Left lung (tissue), 4 donors: ENCODE measurements at regions not wholly inside any gene's neighbourhood (a gene's known extent, or its start where the extent isn't known, plus 50 kb on each side); places are given as distances from the start of the nearest gene placed in this dataset.

Source experiments
- ATAC-seq: fragments of 200-7000 bp; cut with Tn5 transposase; one replicate; pipeline ENCODE4 v1.9.1; 2020; ENCODE audit warnings: moderate library complexity
- DNase-seq, 4 donors: peaks; one replicate each; pipeline ENCODE4 v3.0.0-alpha.2; 2013 to 2020
- H3K27ac ChIP-seq, 2 donors: fragments of 200-600 bp; sonication (generic) in 1 of 2; one replicate each; pipeline versions ENCODE4 v1.5.0 to v1.8.0; 2020 to 2021
- H3K27me3 ChIP-seq, 2 donors: fragments of 200-600 bp; sonication (generic) in 1 of 2; one replicate each; pipeline versions ENCODE4 v1.5.0 to v1.8.0; 2020 to 2021
- H3K36me3 ChIP-seq, 2 donors: fragments of 200-600 bp; sonication (generic) in 1 of 2; one replicate each; pipeline versions ENCODE4 v1.5.0 to v1.8.0; 2020 to 2021
- H3K4me1 ChIP-seq, 2 donors: fragments of 200-600 bp; one replicate each; pipeline ENCODE4 v1.8.0; 2021
- H3K4me3 ChIP-seq, 2 donors: fragments of 200-600 bp; sonication (generic) in 1 of 2; one replicate each; pipeline versions ENCODE4 v1.5.0 to v1.8.0; 2020 to 2021; ENCODE audit warnings: mild to moderate bottlenecking in 1 of 2
- H3K9me3 ChIP-seq, 2 donors: fragments of 200-600 bp; sonication (generic) in 1 of 2; one replicate each; pipeline versions ENCODE4 v1.5.0 to v1.8.0; 2020 to 2021
- intact Hi-C, 2 donors: fragments of 100-400 bp; cut with DNase I; formaldehyde crosslinking; loops; one replicate each; pipeline versions ENCODE4 v1.11.2 to v1.14.2; 2022
- TF ChIP-seq, protein P1 (sequence below), 2 donors: fragments of 200-600 bp; sonication (generic) in 1 of 2; IDR thresholded peaks; one replicate each; pipeline versions ENCODE4 v1.5.0 to v1.8.0; 2021; ENCODE audit warnings: antibody characterized with exemption in 2 of 2
- donor health status: DM: no; HTN: yes; CAD: no.
- donor health status: DM: no; HTN: no; CAD: no.

DNA sequence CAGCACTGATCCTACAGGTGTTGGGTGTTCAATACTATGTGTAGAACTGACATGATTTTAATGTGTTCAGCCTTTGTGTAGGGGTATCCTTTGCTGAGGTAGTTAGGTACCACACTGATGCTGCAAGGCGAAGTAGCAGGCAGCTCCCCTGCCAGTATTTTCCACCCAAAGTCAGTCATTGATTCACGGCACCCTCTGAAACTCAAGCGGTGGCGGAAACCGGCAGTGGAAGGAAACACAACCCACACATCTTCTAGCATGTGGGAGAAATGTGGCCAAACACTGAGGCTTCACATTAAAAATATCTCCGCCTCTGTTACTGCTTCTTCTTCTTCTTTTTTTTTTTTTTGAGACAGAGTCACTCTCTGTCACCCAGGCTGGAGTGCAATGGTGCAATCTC is 126.3 kb downstream of the AASDH start:
- Histone ChIP-seq H3K36me3 (no peaks in the 10 kb centered on the region), H3K4me3 (no peak overlapping the region), H3K27ac (no peak overlapping the region), H3K4me1 (no peaks in the 10 kb centered on the region), H3K27me3 (no peaks in the 10 kb centered on the region), H3K9me3 (no peaks in the 10 kb centered on the region)
- TF ChIP-seq, protein P1, sequence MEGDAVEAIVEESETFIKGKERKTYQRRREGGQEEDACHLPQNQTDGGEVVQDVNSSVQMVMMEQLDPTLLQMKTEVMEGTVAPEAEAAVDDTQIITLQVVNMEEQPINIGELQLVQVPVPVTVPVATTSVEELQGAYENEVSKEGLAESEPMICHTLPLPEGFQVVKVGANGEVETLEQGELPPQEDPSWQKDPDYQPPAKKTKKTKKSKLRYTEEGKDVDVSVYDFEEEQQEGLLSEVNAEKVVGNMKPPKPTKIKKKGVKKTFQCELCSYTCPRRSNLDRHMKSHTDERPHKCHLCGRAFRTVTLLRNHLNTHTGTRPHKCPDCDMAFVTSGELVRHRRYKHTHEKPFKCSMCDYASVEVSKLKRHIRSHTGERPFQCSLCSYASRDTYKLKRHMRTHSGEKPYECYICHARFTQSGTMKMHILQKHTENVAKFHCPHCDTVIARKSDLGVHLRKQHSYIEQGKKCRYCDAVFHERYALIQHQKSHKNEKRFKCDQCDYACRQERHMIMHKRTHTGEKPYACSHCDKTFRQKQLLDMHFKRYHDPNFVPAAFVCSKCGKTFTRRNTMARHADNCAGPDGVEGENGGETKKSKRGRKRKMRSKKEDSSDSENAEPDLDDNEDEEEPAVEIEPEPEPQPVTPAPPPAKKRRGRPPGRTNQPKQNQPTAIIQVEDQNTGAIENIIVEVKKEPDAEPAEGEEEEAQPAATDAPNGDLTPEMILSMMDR (IDR thresholded peaks at IDR 0.05), result no peak
- intact Hi-C loops, result no loop called here
- no peak for ATAC-seq
- no peak for DNase-seq

DNA sequence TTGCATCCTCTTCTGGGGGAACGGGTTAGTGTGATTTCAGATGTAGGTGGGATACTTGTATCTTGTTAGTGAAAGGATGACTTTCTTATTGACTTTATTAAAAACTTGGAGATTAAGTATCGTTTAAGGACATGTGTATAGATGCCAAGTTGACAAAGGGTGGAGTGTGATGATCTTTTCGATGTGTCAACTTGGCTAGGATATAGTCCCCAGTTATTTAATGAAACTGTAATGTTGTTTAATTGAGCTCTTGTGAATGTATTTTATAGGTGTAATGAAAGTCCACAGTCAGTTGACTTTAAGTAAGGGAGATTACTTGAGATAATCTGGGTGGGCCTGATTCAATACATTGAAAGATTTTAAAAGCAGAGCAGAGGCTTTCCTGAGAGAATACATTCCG is 127.0 kb downstream of the AASDH start:
- H3K27me3 ChIP-seq, result no peaks in the 10 kb centered on the region
- H3K4me1 ChIP-seq, result no peaks in the 10 kb centered on the region
- no peaks in the 10 kb centered on the region for H3K36me3 ChIP-seq
- H3K27ac ChIP-seq, result no peak overlapping the region
- TF ChIP-seq, protein P1 (IDR thresholded peaks at IDR 0.05), result no peak
- DNase-seq (no peak), ATAC-seq (no peak)
- no peak overlapping the region for H3K4me3 ChIP-seq
- H3K9me3 ChIP-seq, result no peaks in the 10 kb centered on the region
- intact Hi-C loops, result no loop called here

DNA sequence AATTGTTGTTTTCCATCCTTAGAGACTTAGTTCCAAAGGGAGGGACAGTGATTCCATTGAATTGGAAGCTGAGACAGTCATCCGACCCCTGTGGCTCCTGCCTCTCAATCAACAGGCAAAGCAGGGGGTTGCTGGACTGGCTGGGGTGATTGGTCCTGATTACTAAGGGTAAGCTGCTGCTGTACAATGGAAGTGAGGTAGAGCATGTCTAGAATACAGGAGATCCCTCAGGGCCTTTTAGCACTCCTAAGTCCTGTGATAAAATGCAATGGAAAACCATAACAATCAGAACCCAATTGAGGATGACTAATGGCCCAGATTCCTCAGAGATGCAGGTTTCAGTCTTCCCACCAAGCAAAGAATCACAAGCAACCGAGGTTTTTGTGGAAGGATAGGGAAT is 127.6 kb downstream of the AASDH start:
- intact Hi-C loops, result no loop called here
- no peak for ATAC-seq
- H3K4me3 ChIP-seq, result no peak overlapping the region

DNA sequence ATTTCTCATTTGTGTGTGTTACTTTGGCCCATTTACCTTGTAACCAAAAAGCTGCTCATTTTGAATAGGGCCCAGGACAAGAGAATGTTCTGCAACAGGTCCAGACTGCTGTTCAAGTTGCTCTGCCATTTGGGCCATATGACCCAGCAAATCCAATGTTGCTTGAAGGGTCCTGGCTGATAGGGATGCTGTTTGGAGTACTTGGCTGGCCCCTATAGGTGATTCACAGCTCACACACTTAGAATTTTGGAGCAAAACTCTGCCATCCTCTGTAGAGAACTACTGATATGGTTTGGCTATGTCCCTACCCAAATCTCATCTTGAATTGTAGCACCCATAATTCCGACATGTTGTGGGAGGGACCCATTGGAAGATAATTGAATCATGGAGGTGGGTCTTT is 131.5 kb downstream of the AASDH start:
- intact Hi-C loops, result no loop called here
- H3K4me3 ChIP-seq, result no peak overlapping the region
- no peak overlapping the region for H3K27ac ChIP-seq
- H3K27me3 ChIP-seq, result no peaks in the 10 kb centered on the region
- H3K9me3 ChIP-seq, result no peaks in the 10 kb centered on the region
- TF ChIP-seq, protein P1 (IDR thresholded peaks at IDR 0.05), result no peak
- DNase-seq (no peak), ATAC-seq (no peak)
- H3K4me1 ChIP-seq, result no peaks in the 10 kb centered on the region
- no peaks in the 10 kb centered on the region for H3K36me3 ChIP-seq

More for the DNA sequence above, 127.6 kb downstream of the AASDH start:
- TF ChIP-seq, protein P1 (IDR thresholded peaks at IDR 0.05), result no peak
- no peaks in the 10 kb centered on the region for H3K36me3 ChIP-seq
- no peaks in the 10 kb centered on the region for H3K27me3 ChIP-seq
- no peak for DNase-seq
- H3K9me3 ChIP-seq, result no peaks in the 10 kb centered on the region
- no peaks in the 10 kb centered on the region for H3K4me1 ChIP-seq
- H3K27ac ChIP-seq, result no peak overlapping the region

DNA sequence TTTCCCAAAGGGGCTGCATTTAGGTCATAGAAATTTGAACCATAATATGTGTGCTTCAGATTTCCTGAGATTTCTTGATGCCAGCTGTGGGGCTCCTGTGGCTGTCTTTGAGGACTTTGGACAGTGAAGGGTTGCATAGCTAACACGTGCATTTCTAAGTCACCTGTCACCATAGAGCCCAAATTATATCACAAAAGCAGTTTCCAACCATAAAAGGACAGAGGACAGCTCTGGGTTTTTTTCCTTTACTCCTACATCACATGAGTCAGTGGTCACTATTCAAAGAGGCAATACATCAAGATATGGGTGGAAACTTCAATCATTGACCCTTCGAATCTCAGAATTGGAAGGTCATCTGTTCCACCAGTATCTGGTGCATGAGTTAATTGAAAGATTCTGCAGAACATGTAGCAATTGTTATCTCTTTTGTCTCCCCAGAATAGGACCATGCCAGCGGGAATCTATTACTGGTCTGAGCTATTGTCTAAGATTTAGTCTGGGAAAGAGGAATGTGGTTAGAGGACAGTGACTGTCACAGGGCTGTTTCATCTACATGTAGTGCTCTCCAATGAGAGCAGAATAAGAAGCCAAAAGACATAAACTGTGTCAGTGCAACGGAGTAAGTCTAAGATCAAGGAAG is 133.5 kb downstream of the AASDH start:
- Histone ChIP-seq H3K36me3 (no peaks in the 10 kb centered on the region), H3K4me3 (no peak overlapping the region), H3K27me3 (no peaks in the 10 kb centered on the region), H3K27ac (no peak overlapping the region), H3K4me1 (no peaks in the 10 kb centered on the region), H3K9me3 (no peaks in the 10 kb centered on the region)
- ATAC-seq (no peak), DNase-seq (no peak)
- TF ChIP-seq, protein P1 (IDR thresholded peaks at IDR 0.05), result no peak
- intact Hi-C loops, result no loop called here
